ENCODE measurements at regions not wholly inside any gene's neighbourhood (a gene's known extent, or its start where the extent isn't known, plus 50 kb on each side); places are given as distances from the start of the nearest gene placed in this dataset.

DNA sequence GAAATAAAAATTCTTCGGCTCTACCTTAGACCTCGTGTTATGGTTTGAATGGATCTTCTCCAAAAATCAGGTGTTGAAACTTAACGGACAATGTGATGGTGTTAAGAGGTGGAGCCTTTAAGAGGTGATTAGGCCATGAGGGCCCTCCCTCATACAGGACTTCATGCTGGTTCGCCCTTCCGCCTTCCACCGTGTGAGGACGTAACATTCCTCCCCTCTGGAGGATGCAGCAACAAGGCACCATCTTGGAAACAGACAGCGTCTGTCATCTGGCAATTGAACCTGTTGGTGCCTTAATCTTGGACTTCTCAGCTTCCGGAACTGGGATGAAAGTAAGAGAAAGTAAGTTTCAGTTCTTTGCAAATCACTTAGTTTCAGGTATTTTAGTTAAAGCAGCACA, 126.3 kb upstream of the SPRED2 start:
- 83% methylated on average over 5 of the region's 9 CpGs for WGBS (ENCODE audit: insufficient coverage)
- no peak overlapping the region for H3K4me2 ChIP-seq (replicated peaks; ENCODE audit: extremely low read depth, low read length, poor library complexity, severe bottlenecking)
- no peaks in the 10 kb centered on the region for H3K27me3 ChIP-seq (ENCODE audit: control insufficient read depth in 2 of 2, insufficient read depth in 2 of 2, low read length in 2 of 2)
- H3K4me3 Mint-ChIP-seq, result no peak overlapping the region
- peaks cover 0 to 4% (median 3%) of the 10 kb centered on the region in 3 donors for H3K27me3 Mint-ChIP-seq (ENCODE audit: low read depth in 3 of 3)
- TF ChIP-seq, protein P1, sequence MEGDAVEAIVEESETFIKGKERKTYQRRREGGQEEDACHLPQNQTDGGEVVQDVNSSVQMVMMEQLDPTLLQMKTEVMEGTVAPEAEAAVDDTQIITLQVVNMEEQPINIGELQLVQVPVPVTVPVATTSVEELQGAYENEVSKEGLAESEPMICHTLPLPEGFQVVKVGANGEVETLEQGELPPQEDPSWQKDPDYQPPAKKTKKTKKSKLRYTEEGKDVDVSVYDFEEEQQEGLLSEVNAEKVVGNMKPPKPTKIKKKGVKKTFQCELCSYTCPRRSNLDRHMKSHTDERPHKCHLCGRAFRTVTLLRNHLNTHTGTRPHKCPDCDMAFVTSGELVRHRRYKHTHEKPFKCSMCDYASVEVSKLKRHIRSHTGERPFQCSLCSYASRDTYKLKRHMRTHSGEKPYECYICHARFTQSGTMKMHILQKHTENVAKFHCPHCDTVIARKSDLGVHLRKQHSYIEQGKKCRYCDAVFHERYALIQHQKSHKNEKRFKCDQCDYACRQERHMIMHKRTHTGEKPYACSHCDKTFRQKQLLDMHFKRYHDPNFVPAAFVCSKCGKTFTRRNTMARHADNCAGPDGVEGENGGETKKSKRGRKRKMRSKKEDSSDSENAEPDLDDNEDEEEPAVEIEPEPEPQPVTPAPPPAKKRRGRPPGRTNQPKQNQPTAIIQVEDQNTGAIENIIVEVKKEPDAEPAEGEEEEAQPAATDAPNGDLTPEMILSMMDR (IDR thresholded peaks at IDR 0.05), result no peak
- no peak overlapping the region for H3K9ac ChIP-seq (ENCODE audit: insufficient read depth, low read length, poor library complexity, severe bottlenecking)
- no peaks in the 10 kb centered on the region for H3K36me3 ChIP-seq (replicated peaks in 1 of 2; ENCODE audit: control insufficient read depth in 1 of 2, insufficient read depth in 2 of 2, low read length in 2 of 2)
- H3K79me2 ChIP-seq (ENCODE audit: insufficient read depth, low read length), result no peaks in the 10 kb centered on the region
- DNase-seq, result no peak
- intact Hi-C loops (cut with micrococcal nuclease), result loop anchor here in 1 of 2 donors (10.0 kb wide), 1 partner anchor 294 kb away; no protein-coding TSS in a partner anchor
- no peaks in the 10 kb centered on the region for H3K9me3 Mint-ChIP-seq
- peaks cover 7% of the 10 kb centered on the region for H3K4me1 Mint-ChIP-seq
- no peak overlapping the region for H3K27ac ChIP-seq (ENCODE audit: low read depth in 1 of 2, low read length in 2 of 2)
- no peak overlapping the region for H3K27ac Mint-ChIP-seq
- no peak overlapping the region for H2AFZ ChIP-seq (ENCODE audit: insufficient read depth, low read depth, low read length, poor library complexity, severe bottlenecking)
- no peaks in the 10 kb centered on the region for H4K20me1 ChIP-seq (ENCODE audit: insufficient read depth, low read length)
- H3K4me3 ChIP-seq (replicated peaks in 1 of 3; ENCODE audit: low read depth in 2 of 3, low read length in 3 of 3), result no peak overlapping the region
- H3K4me1 ChIP-seq (ENCODE audit: control insufficient read depth in 1 of 2, insufficient read depth in 2 of 2, low read length in 2 of 2), result no peaks in the 10 kb centered on the region
- no peaks in the 10 kb centered on the region for H3K9me3 ChIP-seq (replicated peaks in 1 of 2; ENCODE audit: control insufficient read depth in 1 of 2, insufficient read depth in 1 of 2, low read length in 2 of 2)
- no peaks in the 10 kb centered on the region for H3K36me3 Mint-ChIP-seq

DNA sequence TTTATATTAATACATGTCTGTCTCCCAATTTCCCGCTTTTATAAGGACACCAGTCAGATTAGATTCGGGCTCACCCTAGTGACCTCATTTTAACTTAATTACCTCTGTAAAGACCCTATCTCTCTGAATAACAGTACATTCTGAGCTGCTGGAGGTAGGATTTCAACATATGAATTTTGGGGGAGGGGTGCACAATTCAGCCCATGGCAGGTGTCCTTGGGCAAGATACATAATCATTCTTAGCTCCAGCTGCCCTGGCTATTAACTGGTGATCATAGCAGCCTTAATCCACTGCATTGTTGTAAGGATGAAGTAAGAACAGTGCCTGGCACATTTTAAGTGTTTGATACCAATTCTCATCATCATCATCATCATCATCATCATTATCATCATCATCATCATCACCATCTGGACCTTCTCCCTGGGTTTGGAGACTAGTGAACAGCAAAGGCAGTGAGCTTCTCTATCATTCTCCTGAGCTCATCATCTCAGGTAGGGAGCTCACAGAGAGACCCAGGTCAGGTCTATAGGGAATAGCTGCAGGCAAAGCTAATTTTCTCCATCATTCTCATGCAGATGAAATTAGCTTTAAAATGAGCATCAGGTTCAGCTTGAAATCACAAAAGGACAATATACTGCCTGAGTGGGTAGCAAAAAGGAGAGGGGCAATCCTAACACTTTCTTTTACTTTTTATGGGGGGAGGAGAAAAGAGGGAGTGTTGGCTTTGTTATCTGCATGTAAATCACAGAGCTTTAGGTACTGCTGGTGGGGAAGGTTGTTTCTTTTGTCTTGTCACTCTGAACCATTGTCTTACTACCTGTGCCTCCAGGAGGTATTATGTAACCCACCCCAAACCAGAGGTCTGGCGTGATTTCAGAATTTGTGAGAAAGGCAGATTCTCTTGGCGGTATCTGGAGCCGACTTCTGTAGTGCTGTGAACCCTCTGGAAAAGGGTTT, 125.5 kb upstream of the SPRED2 start:
- Mint-ChIP-seq H3K27me3 (ENCODE audit: low read depth in 3 of 3) (peaks cover 0 to 6% (median 4%) of the 10 kb centered on the region in 3 donors), H3K4me3 (no peak overlapping the region), H3K9me3 (no peaks in the 10 kb centered on the region), H3K36me3 (no peaks in the 10 kb centered on the region), H3K4me1 (peaks cover 10% of the 10 kb centered on the region), H3K27ac (no peak overlapping the region)
- Histone ChIP-seq H3K4me2 (replicated peaks; ENCODE audit: extremely low read depth, low read length, poor library complexity, severe bottlenecking) (no peak overlapping the region), H3K9me3 (replicated peaks in 1 of 2; ENCODE audit: control insufficient read depth in 1 of 2, insufficient read depth in 1 of 2, low read length in 2 of 2) (no peaks in the 10 kb centered on the region), H3K4me3 (replicated peaks in 1 of 3; ENCODE audit: low read depth in 2 of 3, low read length in 3 of 3) (no peak overlapping the region), H2AFZ (ENCODE audit: insufficient read depth, low read depth, low read length, poor library complexity, severe bottlenecking) (no peak overlapping the region), H3K4me1 (ENCODE audit: control insufficient read depth in 1 of 2, insufficient read depth in 2 of 2, low read length in 2 of 2) (no peaks in the 10 kb centered on the region), H3K36me3 (replicated peaks in 1 of 2; ENCODE audit: control insufficient read depth in 1 of 2, insufficient read depth in 2 of 2, low read length in 2 of 2) (no peaks in the 10 kb centered on the region), H4K20me1 (ENCODE audit: insufficient read depth, low read length) (no peaks in the 10 kb centered on the region), H3K9ac (ENCODE audit: insufficient read depth, low read length, poor library complexity, severe bottlenecking) (no peak overlapping the region), H3K27me3 (ENCODE audit: control insufficient read depth in 2 of 2, insufficient read depth in 2 of 2, low read length in 2 of 2) (no peaks in the 10 kb centered on the region), H3K79me2 (ENCODE audit: insufficient read depth, low read length) (no peaks in the 10 kb centered on the region), H3K27ac (ENCODE audit: low read depth in 1 of 2, low read length in 2 of 2) (no peak overlapping the region)
- TF ChIP-seq, protein P1 (IDR thresholded peaks at IDR 0.05), result no peak
- intact Hi-C loops (cut with micrococcal nuclease), result loop anchor here in 1 of 2 donors (10.0 kb wide), 1 partner anchor 293 kb away; no protein-coding TSS in a partner anchor
- WGBS (ENCODE audit: insufficient coverage), result 86% methylated on average over 1 of the region's 5 CpGs
- no peak for DNase-seq

All from CD14-positive monocyte (primary cell).